Mesenchymal stem cell (in vitro differentiated cells and primary cell): ENCODE measurements at regions not wholly inside any gene's neighbourhood (a gene's known extent, or its start where the extent isn't known, plus 50 kb on each side); places are given as distances from the start of the nearest gene placed in this dataset.
A peak's percentile ranks its signal among the peaks of the same experiment; 100 is the strongest.

Experiments used
- DNase-seq: peaks from one replicate; pipeline ENCODE4 v3.0.0-alpha.2; 2013
- H2AFZ ChIP-seq: one replicate; pipeline ENCODE4 v1.6.1; 2013; ENCODE audit warnings: low read depth, mild to moderate bottlenecking, control low read depth, inconsistent platforms, low read length, moderate library complexity
- H2AK5ac ChIP-seq: 2 replicates; pipeline ENCODE4 v1.6.1; 2013; ENCODE audit warnings: low read length, moderate library complexity, mild to moderate bottlenecking, inconsistent platforms; ENCODE audit not compliant: severe bottlenecking
- H2BK120ac ChIP-seq: one replicate; pipeline ENCODE4 v1.6.1; 2013; ENCODE audit warnings: low read depth, mild to moderate bottlenecking, inconsistent platforms, low read length, moderate library complexity
- H2BK12ac ChIP-seq, 2 experiments: one replicate each; pipeline ENCODE4 v1.6.1; 2013; ENCODE audit warnings: inconsistent platforms in 2 of 2, low read length in 2 of 2, mild to moderate bottlenecking in 2 of 2, moderate library complexity in 2 of 2, control low read depth in 1 of 2
- H2BK15ac ChIP-seq: one replicate; pipeline ENCODE4 v1.6.1; 2013; ENCODE audit warnings: mild to moderate bottlenecking, low read depth, inconsistent platforms; ENCODE audit not compliant: poor library complexity, severe bottlenecking
- H2BK5ac ChIP-seq: 2 replicates; pipeline ENCODE4 v1.6.1; 2013; ENCODE audit warnings: low read depth, mild to moderate bottlenecking, low read length, control low read depth, inconsistent platforms; ENCODE audit not compliant: poor library complexity, severe bottlenecking
- H3K14ac ChIP-seq, 2 experiments: one replicate each; pipeline ENCODE4 v1.6.1; 2013; ENCODE audit warnings: inconsistent platforms in 2 of 2, low read length in 2 of 2, control low read depth in 1 of 2, mild to moderate bottlenecking in 1 of 2, moderate library complexity in 1 of 2
- H3K18ac ChIP-seq, 2 experiments: one replicate each; pipeline ENCODE4 v1.6.1; 2013; ENCODE audit warnings: inconsistent platforms in 2 of 2, low read length in 2 of 2, control low read depth in 1 of 2, low read depth in 1 of 2, mild to moderate bottlenecking in 1 of 2
- H3K23ac ChIP-seq, 2 experiments: one replicate each; pipeline ENCODE4 v1.6.1; 2013; ENCODE audit warnings: inconsistent platforms in 2 of 2, low read length in 2 of 2, mild to moderate bottlenecking in 2 of 2, moderate library complexity in 2 of 2, control low read depth in 1 of 2
- H3K27ac ChIP-seq: 2 replicates; pipeline ENCODE4 v1.5.1; 2013; ENCODE audit warnings: mild to moderate bottlenecking, moderate library complexity, low read length, control low read depth, inconsistent platforms; ENCODE audit not compliant: poor library complexity, severe bottlenecking
- H3K27me3 ChIP-seq, 2 experiments: 2 replicates each; pipeline versions ENCODE4 v1.6.1 to v1.7.0; 2013; ENCODE audit warnings: low read length in 2 of 2, mild to moderate bottlenecking in 2 of 2, moderate library complexity in 2 of 2, control low read depth in 1 of 2, inconsistent platforms in 1 of 2; ENCODE audit not compliant: control insufficient read depth in 1 of 2, insufficient read depth in 1 of 2
- H3K36me3 ChIP-seq, 2 experiments: 2 replicates each; pipeline versions ENCODE4 v1.6.1 to v1.7.0; 2013; ENCODE audit warnings: low read length in 2 of 2, control low read depth in 1 of 2, inconsistent platforms in 1 of 2, low read depth in 1 of 2, mild to moderate bottlenecking in 1 of 2; ENCODE audit not compliant: insufficient read depth in 2 of 2, control insufficient read depth in 1 of 2
- H3K4ac ChIP-seq, 2 experiments: one replicate each; pipeline ENCODE4 v1.6.1; 2013; ENCODE audit warnings: inconsistent platforms in 2 of 2, low read length in 2 of 2, mild to moderate bottlenecking in 2 of 2, moderate library complexity in 2 of 2, control low read depth in 1 of 2, low read depth in 1 of 2
- H3K4me1 ChIP-seq: 2 replicates; pipeline ENCODE4 v1.6.1; 2013; ENCODE audit warnings: low read depth, low read length, control low read depth; ENCODE audit not compliant: control insufficient read depth, insufficient read depth
- H3K4me2 ChIP-seq: 2 replicates; pipeline ENCODE4 v1.6.1; 2013; ENCODE audit warnings: low read length, mild to moderate bottlenecking, inconsistent platforms; ENCODE audit not compliant: poor library complexity, severe bottlenecking
- H3K4me3 ChIP-seq, 2 experiments: 2 replicates each; pipeline versions ENCODE4 v1.5.1 to v1.7.0; 2013; ENCODE audit warnings: low read length in 2 of 2, mild to moderate bottlenecking in 2 of 2, control low read depth in 1 of 2, low read depth in 1 of 2; ENCODE audit not compliant: insufficient read depth in 1 of 2
- H3K79me1 ChIP-seq: replicated peaks from 2 replicates; pipeline ENCODE4 v1.6.1; 2013; ENCODE audit warnings: mild to moderate bottlenecking, control low read depth, low read length, inconsistent platforms; ENCODE audit not compliant: poor library complexity, severe bottlenecking
- H3K9ac ChIP-seq: 2 replicates; pipeline ENCODE4 v1.7.0; 2013; ENCODE audit warnings: mild to moderate bottlenecking, low read length, moderate library complexity
- H3K9me3 ChIP-seq: 2 replicates; pipeline ENCODE4 v1.7.0; 2013; ENCODE audit warnings: mild to moderate bottlenecking, low read length; ENCODE audit not compliant: control insufficient read depth
- H4K8ac ChIP-seq: one replicate; pipeline ENCODE4 v1.6.1; 2013; ENCODE audit warnings: inconsistent platforms, mild to moderate bottlenecking, low read length, moderate library complexity
- H4K91ac ChIP-seq: one replicate; pipeline ENCODE4 v1.6.1; 2013; ENCODE audit warnings: mild to moderate bottlenecking, low read length, inconsistent platforms
- WGBS: methylation state at CpG from one replicate; pipeline ENCODE4 v1.1.7; 2013; ENCODE audit warnings: mixed read lengths; 5-methylcytosine and 5-hydroxymethylcytosine counted together

GRCh38 chr12:75632442-75632841 is 121.0 kb upstream of the KRR1 start:
- WGBS = 93% methylated on average over 3 of the region's 3 CpGs

GRCh38 chr12:75631831-75632230 is 120.4 kb upstream of the KRR1 start:
- no peak overlapping the region for H4K8ac ChIP-seq

More at GRCh38 chr12:75632442-75632841, 121.0 kb upstream of the KRR1 start:
- Histone ChIP-seq H3K36me3 (no peaks in the 10 kb centered on the region), H3K4ac (no peak overlapping the region), H3K9me3 (no peaks in the 10 kb centered on the region), H2BK120ac (no peak overlapping the region), H3K27ac (no peak overlapping the region), H3K27me3 (no peaks in the 10 kb centered on the region), H2AFZ (no peak overlapping the region), H2BK5ac (no peak overlapping the region), H2BK15ac (no peak overlapping the region), H3K4me2 (no peak overlapping the region), H3K18ac (no peak overlapping the region), H3K4me1 (no peaks in the 10 kb centered on the region), H3K9ac (peak overlapping the region; percentile 81), H2AK5ac (no peak overlapping the region), H4K91ac (no peak overlapping the region), H3K14ac (no peak overlapping the region), H2BK12ac (no peak overlapping the region), H3K4me3 (peak overlapping the region in 1 of 2 experiments; percentile 12), H3K23ac (no peak overlapping the region), H4K8ac (no peak overlapping the region), H3K79me1 (no peaks in the 10 kb centered on the region)
- DNase-seq = no peak

GRCh38 chr12:75630091-75630490 is 118.7 kb upstream of the KRR1 start:
- Histone ChIP-seq H3K14ac (no peak overlapping the region), H3K4me3 (no peak overlapping the region), H2BK12ac (no peak overlapping the region), H2BK15ac (no peak overlapping the region), H3K27ac (no peak overlapping the region), H2BK120ac (no peak overlapping the region), H3K9ac (no peak overlapping the region), H2AFZ (no peak overlapping the region), H4K91ac (no peak overlapping the region), H2BK5ac (no peak overlapping the region), H3K9me3 (no peaks in the 10 kb centered on the region), H2AK5ac (peak overlapping the region; percentile 70), H3K4ac (no peak overlapping the region), H3K18ac (no peak overlapping the region), H3K36me3 (no peaks in the 10 kb centered on the region), H3K4me2 (no peak overlapping the region), H3K79me1 (no peaks in the 10 kb centered on the region), H3K4me1 (no peaks in the 10 kb centered on the region), H3K27me3 (no peaks in the 10 kb centered on the region), H4K8ac (no peak overlapping the region), H3K23ac (no peak overlapping the region)
- DNase-seq = no peak
- 100% methylated on average over 1 of the region's 2 CpGs for WGBS

More at GRCh38 chr12:75631831-75632230, 120.4 kb upstream of the KRR1 start:
- H3K4me2 ChIP-seq = no peak overlapping the region
- H4K91ac ChIP-seq = no peak overlapping the region
- no peaks in the 10 kb centered on the region for H3K27me3 ChIP-seq
- peak overlapping the region; percentile 81 for H3K9ac ChIP-seq
- H3K4me3 ChIP-seq = no peak overlapping the region
- H2BK12ac ChIP-seq = no peak overlapping the region
- H3K18ac ChIP-seq = no peak overlapping the region
- H3K27ac ChIP-seq = no peak overlapping the region
- H2BK15ac ChIP-seq = no peak overlapping the region
- no peaks in the 10 kb centered on the region for H3K79me1 ChIP-seq
- peak overlapping the region; percentile 80 for H2AK5ac ChIP-seq
- H2AFZ ChIP-seq = no peak overlapping the region
- no peak overlapping the region for H3K23ac ChIP-seq
- no peak overlapping the region for H3K14ac ChIP-seq
- no peaks in the 10 kb centered on the region for H3K36me3 ChIP-seq
- no peaks in the 10 kb centered on the region for H3K4me1 ChIP-seq
- WGBS = 86% methylated on average over 3 of the region's 5 CpGs
- H3K4ac ChIP-seq = no peak overlapping the region
- H2BK5ac ChIP-seq = no peak overlapping the region
- H2BK120ac ChIP-seq = no peak overlapping the region
- DNase-seq = no peak
- no peaks in the 10 kb centered on the region for H3K9me3 ChIP-seq

- Histone ChIP-seq H3K4ac (no peak overlapping the region), H2BK5ac (no peak overlapping the region), H3K36me3 (no peaks in the 10 kb centered on the region), H2BK15ac (no peak overlapping the region), H3K4me1 (peaks cover under 1% of the 10 kb centered on the region), H3K4me3 (no peak overlapping the region), H3K79me1 (no peaks in the 10 kb centered on the region), H2AK5ac (no peak overlapping the region), H3K4me2 (no peak overlapping the region), H2BK120ac (no peak overlapping the region), H3K9me3 (no peaks in the 10 kb centered on the region), H3K23ac (no peak overlapping the region), H3K9ac (no peak overlapping the region), H4K8ac (no peak overlapping the region), H4K91ac (no peak overlapping the region), H2AFZ (no peak overlapping the region), H2BK12ac (peak overlapping the region in 1 of 2 experiments; percentile 63), H3K27ac (no peak overlapping the region), H3K14ac (no peak overlapping the region), H3K18ac (peak overlapping the region in 1 of 2 experiments; percentile 33), H3K27me3 (no peaks in the 10 kb centered on the region)
- DNase-seq = no peak
These were observed 117.5 kb upstream of the KRR1 start for GRCh38 chr12:75628916-75629315.
